NB4 (cell line): ENCODE measurements at regions not wholly inside any gene's neighbourhood (a gene's known extent, or its start where the extent isn't known, plus 50 kb on each side); places are given as distances from the start of the nearest gene placed in this dataset.
"Not testable (repeated sequence)": the region's sequence is repeated elsewhere in the genome, so short reads cannot be mapped to it uniquely, and the experiment has no call there.

ENCODE experiments used
- DNase-seq: peaks from one replicate; pipeline ENCODE4 v3.0.0; 2010; ENCODE audit warnings: low read depth
- H3K4me3 ChIP-seq: one replicate; pipeline ENCODE4 v1.5.1; 2011; ENCODE audit warnings: mild to moderate bottlenecking, low read depth, low read length, moderate library complexity
- CTCF ChIP-seq: IDR thresholded peaks from one replicate; pipeline ENCODE4 v1.5.1; 2012; ENCODE audit warnings: low read depth, low read length
- MYC ChIP-seq: IDR thresholded peaks from 2 replicates; pipeline ENCODE4 v1.6.1; 2011; ENCODE audit warnings: low read depth, low read length
- POLR2A ChIP-seq: IDR thresholded peaks from 2 replicates; pipeline ENCODE4 v1.6.1; 2011; ENCODE audit warnings: mild to moderate bottlenecking; ENCODE audit not compliant: insufficient read length; ENCODE audit errors: extremely low read depth
- TF ChIP-seq, protein P1 (sequence below): IDR thresholded peaks from 2 replicates; pipeline ENCODE4 v1.6.1; 2011; ENCODE audit warnings: low read depth, low read length

DNA sequence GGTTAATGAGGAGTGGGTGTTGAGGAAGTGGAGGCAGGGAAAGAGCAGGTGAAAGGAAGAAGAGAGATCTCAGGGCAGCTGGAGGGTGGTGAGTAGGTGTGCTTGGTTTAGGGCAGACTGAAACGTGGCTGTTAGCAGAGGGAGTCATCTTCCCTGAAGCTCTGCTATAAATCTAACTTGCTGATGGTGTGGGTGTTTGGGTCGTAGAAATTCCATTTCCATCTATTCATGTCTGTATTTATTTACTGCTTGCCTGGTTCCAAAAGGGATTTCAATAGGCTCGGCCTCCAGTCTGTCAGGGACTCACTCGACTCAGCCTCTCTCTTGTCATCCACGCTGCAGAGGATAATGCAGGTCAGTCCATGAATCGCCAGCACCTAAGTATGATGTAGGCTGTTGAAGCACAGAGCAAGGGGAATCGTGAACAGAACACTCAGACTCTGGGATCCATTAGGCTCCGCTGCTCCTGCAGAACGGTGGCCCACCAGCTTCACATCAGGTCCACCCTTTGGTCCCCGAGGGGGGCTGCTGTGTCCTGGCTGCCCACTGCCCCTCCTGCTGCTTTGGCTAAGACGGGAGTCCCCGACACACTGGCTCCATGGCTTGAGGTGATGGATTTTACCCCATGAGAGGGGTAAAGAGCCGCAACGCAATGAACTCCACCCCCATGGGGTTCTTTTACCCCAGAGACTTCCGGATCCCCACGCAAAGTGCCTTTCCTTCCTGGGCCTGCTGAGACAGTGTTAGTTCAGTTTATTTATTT is 156.2 kb downstream of the RHOU start:
- DNase-seq = no peak
- no peak for TF ChIP-seq CTCF
- H3K4me3 ChIP-seq = no peak overlapping the region

GRCh38 chr1:228892200-228892599 is 156.9 kb downstream of the RHOU start:
- H3K4me3 ChIP-seq, DNase-seq: not testable (repeated sequence)

DNA sequence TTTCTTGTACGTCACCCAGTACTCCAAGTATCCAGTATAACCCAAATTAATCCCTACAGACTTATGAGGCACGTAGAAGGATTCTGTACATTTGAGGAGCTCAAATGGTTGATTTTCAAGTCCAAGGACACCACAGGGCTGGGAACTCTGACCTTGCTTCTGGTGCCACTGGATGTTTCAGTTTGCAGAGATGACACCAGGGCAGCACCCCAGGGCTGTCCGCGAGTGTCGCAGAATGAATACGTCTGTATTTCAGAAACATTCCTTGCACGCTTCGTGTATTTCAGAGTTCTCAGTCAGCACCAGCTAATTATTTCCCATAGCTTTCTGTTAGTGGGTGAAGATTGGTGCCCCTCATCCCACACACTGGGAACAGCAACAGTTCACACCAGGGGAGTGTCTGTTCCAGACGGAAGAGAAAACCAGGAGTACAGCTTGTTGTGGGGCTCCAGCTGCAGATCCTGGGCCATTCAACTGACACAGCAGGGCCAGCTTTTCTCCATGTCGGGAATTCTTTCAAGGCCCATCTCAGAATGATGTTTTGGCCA is 159.2 kb downstream of the RHOU start:
- DNase-seq = no peak
- TF ChIP-seq CTCF = no peak
- no peak for TF ChIP-seq MYC
- TF ChIP-seq POLR2A = no peak
- TF ChIP-seq, protein P1, sequence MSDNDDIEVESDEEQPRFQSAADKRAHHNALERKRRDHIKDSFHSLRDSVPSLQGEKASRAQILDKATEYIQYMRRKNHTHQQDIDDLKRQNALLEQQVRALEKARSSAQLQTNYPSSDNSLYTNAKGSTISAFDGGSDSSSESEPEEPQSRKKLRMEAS = no peak
- no peak overlapping the region for H3K4me3 ChIP-seq

- DNase-seq = no peak
- TF ChIP-seq MYC (no peak), POLR2A (no peak)
Measured at GRCh38 chr1:228897901-228898300, 162.6 kb downstream of the RHOU start.

GRCh38 chr1:228898582-228898992 is 163.3 kb downstream of the RHOU start:
- peak; percentile 92 for DNase-seq

More at GRCh38 chr1:228897901-228898300, 162.6 kb downstream of the RHOU start:
- H3K4me3 ChIP-seq = no peak overlapping the region

GRCh38 chr1:228899421-228899956 is 164.2 kb downstream of the RHOU start:
- DNase-seq = no peak
- no peak overlapping the region for H3K4me3 ChIP-seq
- TF ChIP-seq CTCF (no peak), POLR2A (no peak), MYC (no peak)
- TF ChIP-seq, protein P1 = no peak

More at GRCh38 chr1:228898582-228898992, 163.3 kb downstream of the RHOU start:
- TF ChIP-seq, protein P1 = peak; percentile 88
- TF ChIP-seq CTCF (no peak), MYC (peak; percentile 80)
- no peak overlapping the region for H3K4me3 ChIP-seq
